HL-60 (cell line): ENCODE measurements at regions not wholly inside any gene's neighbourhood (a gene's known extent, or its start where the extent isn't known, plus 50 kb on each side); places are given as distances from the start of the nearest gene placed in this dataset.
"Not testable (repeated sequence)": the region's sequence is repeated elsewhere in the genome, so short reads cannot be mapped to it uniquely, and the experiment has no call there.

Source experiments
- GABPA ChIP-seq: IDR thresholded peaks from 2 replicates; pipeline ENCODE4 v1.6.1; 2012; ENCODE audit warnings: low read depth
- POLR2AphosphoS5 ChIP-seq: IDR thresholded peaks from 2 replicates; pipeline ENCODE4 v1.6.1; 2012; ENCODE audit warnings: low read depth

DNA sequence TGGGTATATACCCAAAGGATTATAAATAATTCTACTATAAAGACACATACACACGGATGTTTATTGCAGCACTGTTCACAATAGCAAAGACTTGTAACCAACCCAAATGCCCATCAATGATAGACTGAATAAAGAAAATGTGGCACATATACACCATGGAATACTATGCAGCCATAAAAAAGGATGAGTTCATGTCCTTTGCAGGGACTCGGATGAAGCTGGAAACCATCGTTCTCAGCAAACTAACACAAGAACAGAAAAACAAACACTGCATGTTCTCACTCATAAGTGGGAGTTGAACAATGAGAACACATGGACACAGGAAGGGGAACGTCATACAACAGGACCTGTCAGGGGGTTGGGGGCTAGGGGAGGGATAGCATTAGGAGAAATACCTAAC lies 64.8 kb upstream of the SLC8A3 start:
- TF ChIP-seq GABPA, POLR2AphosphoS5: not testable (repeated sequence)
